K562 (cell line): ENCODE measurements at regions not wholly inside any gene's neighbourhood (a gene's known extent, or its start where the extent isn't known, plus 50 kb on each side); places are given as distances from the start of the nearest gene placed in this dataset.

Experiments used
- ATAC-seq: fragments of 200-7000 bp; cut with Tn5 transposase; 3 replicates; pipeline ENCODE4 v1.9.1; 2020; ENCODE audit warnings: moderate library complexity
- BruUV-seq: library from RNA; stranded (reverse); fragments of 400-500 nt; replicated peaks from 2 replicates; lab custom pipeline; 2021; lab: Mats Ljungman, UMichigan
- CTCF ChIA-PET: fragments of 300-600 bp; formaldehyde crosslinking; extraction: SDS; loops from one replicate; lab custom pipeline; 2021; ENCODE audit warnings: low intra/inter-chr PET ratio; lab: Yijun Ruan, JAX
- POLR2A ChIA-PET: fragments of 300-600, 350-650 bp; sonication (Branson Sonifier 250); formaldehyde crosslinking; extraction: SDS; loops from one replicate; lab custom pipeline; 2021; ENCODE audit warnings: antibody characterized with exemption, inconsistent platforms; lab: Yijun Ruan, JAX
- DNase-seq, 4 experiments: peaks; one replicate each; pipeline versions ENCODE4 v3.0.0 to v3.0.0-alpha.2; 2011 to 2018; ENCODE audit warnings: low spot score in 3 of 4, mixed read lengths in 3 of 4; ENCODE audit errors: extremely low read depth in 1 of 4
- FAIRE-seq: peaks from 2 replicates; lab custom pipeline; 2011; peaks lifted over from hg19 to GRCh38; lab: Jason Lieb, UNC
- H2AFZ ChIP-seq: 2 replicates; pipeline ENCODE4 v1.6.0; 2011; ENCODE audit warnings: low read depth, low read length, control low read depth, inconsistent platforms
- H3K27ac ChIP-seq: fragments of 200-600 bp; 3 replicates; pipeline ENCODE4 v1.8.0; 2011; ENCODE audit warnings: low read depth, mild to moderate bottlenecking, control low read depth, inconsistent platforms, low read length, moderate library complexity, mixed read lengths; ENCODE audit errors: extremely low read depth
- H3K27me3 ChIP-seq, 2 experiments: fragments of 300-600 bp in 1 of 2; 2 replicates in 1 of 2; 3 replicates in 1 of 2; pipeline versions ENCODE4 v1.6.0 to v1.8.0; 2011; ENCODE audit warnings: inconsistent platforms in 2 of 2, low read length in 2 of 2, mild to moderate bottlenecking in 1 of 2, mixed read lengths in 1 of 2, moderate library complexity in 1 of 2; ENCODE audit not compliant: control insufficient read depth in 2 of 2, insufficient read depth in 2 of 2
- H3K36me3 ChIP-seq: fragments of 300-600 bp; 3 replicates; pipeline ENCODE4 v1.8.0; 2011; ENCODE audit warnings: mild to moderate bottlenecking, low read length, inconsistent platforms; ENCODE audit not compliant: control insufficient read depth, insufficient read depth
- H3K4me1 ChIP-seq, 2 experiments: fragments of 200-600 bp in 1 of 2; replicated peaks in 1 of 2; 2 replicates in 1 of 2; 3 replicates in 1 of 2; pipeline versions ENCODE4 v1.5.1 to v1.8.0; 2011; ENCODE audit warnings: inconsistent platforms in 2 of 2, low read length in 2 of 2, mild to moderate bottlenecking in 1 of 2, mixed read lengths in 1 of 2, moderate library complexity in 1 of 2; ENCODE audit not compliant: control insufficient read depth in 2 of 2, insufficient read depth in 2 of 2
- H3K4me2 ChIP-seq: 2 replicates; pipeline ENCODE4 v1.6.1; 2011; ENCODE audit warnings: low read length, control low read depth, inconsistent platforms, mixed read lengths; ENCODE audit not compliant: insufficient read depth
- H3K4me3 ChIP-seq: fragments of 200-600 bp; sonication (generic), shearing (Covaris generic); 2 replicates; pipeline ENCODE4 v1.5.1; 2016; ENCODE audit warnings: control low read depth, inconsistent platforms
- H3K79me2 ChIP-seq: fragments of 200-600 bp; 3 replicates; pipeline ENCODE4 v1.8.0; 2011; ENCODE audit warnings: low read length, inconsistent platforms; ENCODE audit not compliant: control insufficient read depth, insufficient read depth
- H3K9ac ChIP-seq, 2 experiments: 2 replicates each; pipeline versions ENCODE4 v1.6.0 to v1.6.1; 2011; ENCODE audit warnings: low read depth in 2 of 2, low read length in 2 of 2, control low read depth in 1 of 2, inconsistent platforms in 1 of 2, mild to moderate bottlenecking in 1 of 2, mixed read lengths in 1 of 2; ENCODE audit not compliant: insufficient read depth in 1 of 2
- H3K9me1 ChIP-seq: one replicate; pipeline ENCODE4 v1.6.0; 2011; ENCODE audit warnings: inconsistent platforms, mild to moderate bottlenecking, low read length, moderate library complexity; ENCODE audit not compliant: control insufficient read depth, insufficient read depth
- H3K9me3 ChIP-seq: replicated peaks from 2 replicates; pipeline ENCODE4 v1.5.1; 2011; ENCODE audit warnings: low read depth, low read length, inconsistent platforms; ENCODE audit not compliant: control insufficient read depth, insufficient read depth
- H4K20me1 ChIP-seq: replicated peaks from 2 replicates; pipeline ENCODE4 v1.6.1; 2011; ENCODE audit warnings: low read length, inconsistent platforms, mixed read lengths; ENCODE audit not compliant: control insufficient read depth, insufficient read depth
- ARHGAP35 ChIP-seq: fragments of 450-650 bp; IDR thresholded peaks from 2 replicates; pipeline ENCODE4 v1.6.1; 2018; ENCODE audit not compliant: partially characterized antibody
- ETS2 ChIP-seq: IDR thresholded peaks from 2 replicates; pipeline ENCODE4 v1.6.1; 2016; ENCODE audit warnings: borderline replicate concordance, missing genetic modification characterization, mild to moderate bottlenecking, moderate library complexity, missing compliant biosample characterization; ENCODE audit not compliant: poor library complexity, severe bottlenecking
- HMBOX1 ChIP-seq: sonication (generic); IDR thresholded peaks from 2 replicates; pipeline ENCODE4 v1.6.1; 2016
- IRF2 ChIP-seq: sonication (generic); formaldehyde crosslinking; IDR thresholded peaks from 2 replicates; pipeline ENCODE4 v1.8.1; 2022; ENCODE audit warnings: mild to moderate bottlenecking, missing genetic modification reagents
- PREB ChIP-seq: sonication (generic); formaldehyde crosslinking; IDR thresholded peaks from 2 replicates; pipeline ENCODE4 v1.8.1; 2023; ENCODE audit warnings: mild to moderate bottlenecking, missing genetic modification reagents
- ZC3H4 ChIP-seq: sonication (generic); formaldehyde crosslinking; IDR thresholded peaks from 2 replicates; pipeline ENCODE4 v1.9.0; 2021; ENCODE audit warnings: missing genetic modification reagents, borderline replicate concordance
- WGBS: fragments of 100-300 bp; shearing (Covaris generic); methylation state at CpG from one replicate; pipeline ENCODE4 v1.1.6; 2016; ENCODE audit warnings: low coverage, mixed read lengths; ENCODE audit not compliant: insufficient coverage; ENCODE audit errors: missing lambda C conversion rate; 5-methylcytosine and 5-hydroxymethylcytosine counted together
- in situ Hi-C: fragments of 300-500 bp; cut with MboI; formaldehyde crosslinking; loops from 4 replicates; pipeline ENCODE4 v1.15.0; 2018; ENCODE audit warnings: inconsistent platforms, mixed read lengths
- intact Hi-C: fragments of 100-400 bp; cut with micrococcal nuclease; formaldehyde crosslinking; loops from 2 replicates; pipeline ENCODE4 v1.14.2; 2022
- TF ChIP-seq, protein P1 (sequence below): fragments of 250-450 bp; sonication (Bioruptor Pico); IDR thresholded peaks from 2 replicates; pipeline ENCODE4 v1.5.0; 2022; ENCODE audit warnings: mild to moderate bottlenecking
- TF ChIP-seq, protein P2 (sequence below), 2 experiments: fragments of 450-650 bp in 1 of 2; sonication (generic) in 1 of 2; formaldehyde crosslinking; conservative IDR thresholded peaks; 2 replicates each; pipeline versions ENCODE4 v1.4.0 to v1.8.1; 2020 to 2022; ENCODE audit warnings: mild to moderate bottlenecking in 1 of 2, missing genetic modification reagents in 1 of 2

- no peak for DNase-seq
- no peak for TF ChIP-seq HMBOX1
- no peak for TF ChIP-seq ETS2 (tag)
- TF ChIP-seq IRF2 (CRISPR knock-in tag): no peak
- TF ChIP-seq, protein P1, sequence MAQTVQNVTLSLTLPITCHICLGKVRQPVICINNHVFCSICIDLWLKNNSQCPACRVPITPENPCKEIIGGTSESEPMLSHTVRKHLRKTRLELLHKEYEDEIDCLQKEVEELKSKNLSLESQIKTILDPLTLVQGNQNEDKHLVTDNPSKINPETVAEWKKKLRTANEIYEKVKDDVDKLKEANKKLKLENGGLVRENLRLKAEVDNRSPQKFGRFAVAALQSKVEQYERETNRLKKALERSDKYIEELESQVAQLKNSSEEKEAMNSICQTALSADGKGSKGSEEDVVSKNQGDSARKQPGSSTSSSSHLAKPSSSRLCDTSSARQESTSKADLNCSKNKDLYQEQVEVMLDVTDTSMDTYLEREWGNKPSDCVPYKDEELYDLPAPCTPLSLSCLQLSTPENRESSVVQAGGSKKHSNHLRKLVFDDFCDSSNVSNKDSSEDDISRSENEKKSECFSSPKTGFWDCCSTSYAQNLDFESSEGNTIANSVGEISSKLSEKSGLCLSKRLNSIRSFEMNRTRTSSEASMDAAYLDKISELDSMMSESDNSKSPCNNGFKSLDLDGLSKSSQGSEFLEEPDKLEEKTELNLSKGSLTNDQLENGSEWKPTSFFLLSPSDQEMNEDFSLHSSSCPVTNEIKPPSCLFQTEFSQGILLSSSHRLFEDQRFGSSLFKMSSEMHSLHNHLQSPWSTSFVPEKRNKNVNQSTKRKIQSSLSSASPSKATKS (CRISPR knock-in tag): no peak
- no peak for TF ChIP-seq PREB
- TF ChIP-seq ZC3H4 (CRISPR knock-in tag): no peak
- TF ChIP-seq, protein P2, sequence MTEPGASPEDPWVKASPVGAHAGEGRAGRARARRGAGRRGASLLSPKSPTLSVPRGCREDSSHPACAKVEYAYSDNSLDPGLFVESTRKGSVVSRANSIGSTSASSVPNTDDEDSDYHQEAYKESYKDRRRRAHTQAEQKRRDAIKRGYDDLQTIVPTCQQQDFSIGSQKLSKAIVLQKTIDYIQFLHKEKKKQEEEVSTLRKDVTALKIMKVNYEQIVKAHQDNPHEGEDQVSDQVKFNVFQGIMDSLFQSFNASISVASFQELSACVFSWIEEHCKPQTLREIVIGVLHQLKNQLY (CRISPR knock-in tag; conservative IDR thresholded peaks at IDR 0.05): no peak
- TF ChIP-seq ARHGAP35: no peak
- Histone ChIP-seq H3K36me3 (no peaks in the 10 kb centered on the region), H3K27me3 (peaks cover 0 to 4% of the 10 kb centered on the region in 2 experiments; a peak in 1 of 5 replicates), H3K4me3 (no peak overlapping the region), H3K4me1 (no peaks in the 10 kb centered on the region; a peak in 1 of 5 replicates), H3K9ac (no peak overlapping the region), H3K9me1 (no peaks in the 10 kb centered on the region), H4K20me1 (no peaks in the 10 kb centered on the region), H3K27ac (no peak overlapping the region), H3K4me2 (no peak overlapping the region), H3K9me3 (no peaks in the 10 kb centered on the region), H3K79me2 (no peaks in the 10 kb centered on the region), H2AFZ (no peak overlapping the region)
- FAIRE-seq: no peak
- CTCF ChIA-PET: no interaction called here
- intact Hi-C loops (no loop called here), in situ Hi-C loops (no loop called here)
- BruUV-seq: no TSS peak
- POLR2A ChIA-PET: no interaction called here
- no peak for ATAC-seq
- WGBS: 6% methylated on average over 4 of the region's 5 CpGs
Measured at GRCh38 chr9:32723789-32724325, 59.5 kb upstream of the TMEM215 start.
